Hindlimb muscle (tissue), 1 donor: ENCODE measurements at regions not wholly inside any gene's neighbourhood (a gene's known extent, or its start where the extent isn't known, plus 50 kb on each side); places are given as distances from the start of the nearest gene placed in this dataset.
"Not testable (repeated sequence)": the region's sequence is repeated elsewhere in the genome, so short reads cannot be mapped to it uniquely, and the experiment has no call there.

Experiments used
- DNase-seq: peaks from one replicate; pipeline ENCODE4 v3.0.0-alpha.2; 2013

DNA sequence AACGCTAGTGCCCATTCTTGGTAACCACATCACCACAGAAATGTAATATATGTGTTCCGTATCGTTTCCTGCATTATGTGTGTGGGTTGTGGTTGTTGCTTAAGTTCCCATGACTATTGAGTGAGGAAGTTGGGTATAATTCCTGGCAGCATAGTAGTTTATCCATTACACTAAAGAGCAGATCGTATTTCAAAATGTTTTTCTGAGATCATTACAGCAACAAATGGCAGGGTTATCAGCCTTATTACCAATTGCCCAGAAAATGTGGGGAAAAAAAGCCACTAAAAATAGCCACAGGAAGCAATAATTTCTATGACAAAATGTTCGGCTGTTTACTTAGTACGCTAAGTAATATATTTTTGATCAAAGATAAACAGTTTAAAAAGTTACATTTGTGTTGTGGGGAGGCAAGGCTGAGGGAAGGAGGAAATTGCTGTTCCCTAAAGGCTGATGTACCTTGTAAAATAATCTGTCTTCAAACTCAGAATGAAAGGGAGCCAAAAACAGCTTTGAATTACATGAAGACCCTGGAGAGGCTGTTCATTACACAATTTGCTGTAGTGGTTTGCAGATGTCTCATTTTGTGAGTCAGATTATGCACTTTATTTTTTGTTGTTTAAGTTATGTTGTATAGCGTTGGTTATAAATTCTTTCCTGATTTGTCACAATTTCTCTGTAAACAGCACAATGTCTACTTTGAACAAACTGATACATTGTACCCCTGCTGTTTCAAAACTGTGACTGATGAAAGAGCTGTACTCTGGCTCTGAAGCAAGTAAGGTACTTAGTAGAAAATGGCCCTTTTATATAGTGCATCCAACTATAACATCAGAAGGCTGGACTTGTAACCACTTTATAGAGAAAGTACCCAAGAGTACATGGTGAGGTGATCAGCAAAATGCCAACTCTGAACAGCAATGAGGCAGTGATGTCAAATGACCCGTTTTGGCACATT is 1028.5 kb downstream of the NR2F1-AS1 start:
- DNase-seq: peak; percentile 50

DNA sequence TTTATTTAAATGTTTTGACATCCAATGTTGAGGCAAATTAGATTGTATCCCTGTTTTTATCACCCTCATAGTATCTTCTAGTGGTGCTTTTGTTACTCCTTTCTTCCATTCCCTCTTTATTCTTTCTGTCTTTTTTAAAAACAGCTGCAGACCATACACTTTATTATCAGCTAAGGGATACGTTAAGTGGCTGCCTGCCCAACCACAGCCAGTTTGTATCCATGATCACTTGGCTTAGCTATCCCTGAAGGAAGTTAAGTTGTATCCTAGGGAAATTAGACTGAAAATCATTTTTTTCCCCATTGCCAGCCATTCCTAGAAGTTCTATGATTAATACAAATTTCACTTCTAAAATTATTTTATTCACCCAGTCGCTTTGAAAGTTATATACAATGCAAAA is 1032.7 kb downstream of the NR2F1-AS1 start:
- DNase-seq: peak; percentile 9

DNA sequence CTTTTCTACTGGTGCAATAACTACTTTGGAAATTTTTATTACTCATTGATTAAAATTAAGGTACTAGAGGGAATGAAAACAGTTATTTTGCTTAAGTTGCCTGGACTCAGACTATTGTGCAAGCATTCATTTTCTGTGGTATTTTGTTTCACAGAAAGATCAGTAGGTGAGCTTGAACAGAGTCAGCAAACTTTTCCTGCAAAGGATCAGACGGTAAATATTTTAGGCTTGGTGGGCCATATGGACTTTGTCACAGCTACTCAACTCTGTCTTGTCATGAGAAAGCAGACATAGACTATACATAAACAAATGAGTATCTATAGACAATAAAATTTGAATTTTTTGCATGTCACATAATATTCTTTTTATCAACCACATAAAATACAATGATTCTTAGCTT is 1036.4 kb downstream of the NR2F1-AS1 start:
- DNase-seq: no peak

DNA sequence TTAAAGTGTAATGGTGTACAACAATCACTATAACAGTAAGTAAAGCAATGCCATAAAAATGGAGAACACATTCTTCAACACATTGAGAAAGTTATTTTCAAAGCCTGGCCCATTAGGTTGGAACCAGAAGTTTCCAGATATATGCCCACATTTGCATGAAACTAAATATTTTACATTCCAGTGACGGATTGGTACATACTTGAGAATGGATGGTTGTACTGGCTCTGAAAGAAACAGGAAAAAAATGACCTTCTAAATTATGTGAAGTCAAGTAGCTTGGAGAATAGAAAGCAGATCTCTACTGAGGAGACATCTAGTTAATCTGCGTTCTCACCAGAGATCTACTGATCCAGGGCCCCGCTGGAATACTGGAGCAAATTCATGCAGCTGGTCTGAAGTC is 1037.0 kb downstream of the NR2F1-AS1 start:
- DNase-seq: no peak

DNA sequence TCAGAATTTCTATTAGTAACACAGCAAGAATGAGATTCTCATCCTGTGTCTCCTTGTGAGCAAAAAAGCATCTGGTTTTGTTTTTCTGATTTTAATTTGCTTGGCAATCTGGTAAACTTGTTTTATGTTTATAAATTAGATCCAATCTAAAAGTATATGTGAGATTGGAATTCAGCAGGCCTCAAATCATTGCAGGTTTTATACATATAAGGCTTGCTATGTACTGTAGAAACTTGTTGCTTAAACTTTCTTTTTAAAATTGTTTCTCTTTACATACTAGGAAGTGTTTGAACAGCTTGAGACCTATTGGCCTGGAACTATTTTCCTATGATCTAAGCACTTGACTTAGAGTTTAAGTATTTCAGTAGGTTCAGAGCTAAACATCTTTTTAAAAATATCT is 1037.8 kb downstream of the NR2F1-AS1 start:
- DNase-seq: no peak

DNA sequence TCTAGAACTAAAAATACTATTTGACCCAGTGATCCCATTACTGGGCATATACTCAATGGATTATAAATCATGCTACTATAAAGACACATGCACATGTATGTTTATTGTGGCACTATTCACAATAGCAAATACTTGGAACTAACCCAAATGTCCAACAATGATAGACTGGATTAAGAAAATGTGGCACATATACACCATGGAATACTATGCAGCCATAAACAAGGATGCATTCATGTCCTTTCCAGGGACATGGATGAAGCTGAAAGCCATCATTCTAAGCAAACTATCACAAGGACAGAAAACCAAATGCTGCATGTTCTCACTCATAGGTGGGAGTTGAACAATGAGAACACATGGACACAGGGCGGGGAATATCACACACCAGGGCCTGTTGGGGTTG is 1039.0 kb downstream of the NR2F1-AS1 start:
- DNase-seq: not testable (repeated sequence)

DNA sequence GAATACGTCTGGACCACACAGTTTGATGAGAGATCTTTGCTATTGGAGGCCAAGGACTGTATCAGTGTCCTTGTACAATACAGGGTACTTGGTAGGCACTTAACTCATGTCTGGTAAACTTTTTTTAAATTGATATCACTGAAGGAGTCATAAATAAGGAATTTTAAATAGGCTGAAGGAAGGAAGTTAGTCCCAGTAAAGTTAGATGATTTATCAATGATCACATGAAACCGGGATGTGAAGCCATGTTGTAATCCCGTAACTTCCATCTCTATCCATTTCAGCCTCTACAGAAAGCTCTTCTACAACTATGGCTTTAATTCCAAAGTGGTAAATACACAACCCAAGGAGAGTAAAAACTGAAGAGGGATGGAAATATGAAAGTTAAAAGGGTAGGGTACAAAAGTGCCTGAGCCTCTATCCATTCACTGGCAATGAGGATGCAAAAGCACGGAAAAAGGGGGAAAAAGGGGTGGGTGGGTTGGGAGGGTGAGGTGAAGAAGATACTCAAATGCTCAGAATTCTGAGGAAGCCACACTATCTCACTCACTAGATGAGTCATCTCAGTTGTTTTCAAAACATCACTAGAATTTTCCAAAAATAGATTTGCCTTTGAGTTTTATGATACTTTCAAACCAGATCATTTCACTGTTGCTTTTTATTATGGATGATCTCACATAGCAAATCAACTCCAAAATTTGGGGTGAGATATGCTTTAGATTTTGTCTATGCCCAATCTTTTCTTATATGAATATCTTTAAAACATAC is 1053.5 kb downstream of the NR2F1-AS1 start:
- no peak for DNase-seq

DNA sequence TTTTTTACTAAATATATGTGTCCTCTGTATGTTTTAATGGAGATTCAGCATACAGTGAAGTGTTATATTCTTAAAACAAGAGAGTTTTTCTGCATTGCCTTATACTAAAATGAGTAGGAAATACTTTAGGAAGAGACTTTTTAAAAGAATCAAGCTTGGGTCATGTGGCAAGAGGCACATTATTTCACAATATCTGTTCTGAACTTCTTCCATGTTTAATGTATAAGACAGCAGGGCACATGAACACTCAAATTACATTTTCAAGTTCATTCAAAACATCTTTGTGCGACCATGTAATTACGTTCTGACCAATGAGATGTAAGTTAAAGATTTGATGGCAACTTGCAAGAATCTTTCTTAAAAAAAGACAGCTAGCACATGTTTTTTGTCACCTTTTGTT is 1055.9 kb downstream of the NR2F1-AS1 start:
- DNase-seq: no peak

DNA sequence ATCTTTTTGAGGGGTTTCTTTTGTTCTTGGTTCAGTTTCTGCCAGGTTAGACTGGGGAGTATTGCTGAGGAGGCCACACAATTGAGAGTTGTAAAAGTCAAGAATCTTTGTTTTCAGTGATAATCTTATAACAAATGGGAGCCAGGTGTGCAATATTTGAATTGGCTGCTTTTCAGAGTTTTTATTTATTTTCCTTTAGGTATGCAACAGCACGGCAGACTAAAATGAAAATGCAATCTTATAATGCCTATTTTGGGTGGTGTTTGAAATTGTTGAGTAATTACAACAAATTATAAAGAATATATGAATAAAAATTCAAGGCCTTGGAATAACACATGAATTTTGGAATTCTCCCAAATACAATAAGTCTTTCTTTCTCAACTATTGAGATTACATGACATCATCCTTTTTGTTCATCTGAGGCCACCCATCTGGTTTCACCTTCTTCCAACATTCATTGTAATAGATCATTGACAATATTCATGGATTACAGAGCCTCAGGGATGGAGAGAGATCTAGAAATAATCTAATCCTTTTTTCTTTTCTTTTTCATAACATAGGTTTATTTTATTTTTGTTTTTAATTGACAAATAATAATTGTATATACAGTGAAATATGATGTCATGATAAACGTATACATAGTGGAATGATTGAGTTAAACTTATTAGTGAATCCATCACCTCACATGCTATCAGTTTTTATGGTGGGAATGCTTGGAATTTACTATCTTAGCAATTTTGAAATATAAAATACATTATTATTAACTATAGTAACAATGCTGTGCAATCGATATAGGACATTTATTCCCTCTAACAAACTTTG is 1061.0 kb downstream of the NR2F1-AS1 start:
- DNase-seq: no peak

DNA sequence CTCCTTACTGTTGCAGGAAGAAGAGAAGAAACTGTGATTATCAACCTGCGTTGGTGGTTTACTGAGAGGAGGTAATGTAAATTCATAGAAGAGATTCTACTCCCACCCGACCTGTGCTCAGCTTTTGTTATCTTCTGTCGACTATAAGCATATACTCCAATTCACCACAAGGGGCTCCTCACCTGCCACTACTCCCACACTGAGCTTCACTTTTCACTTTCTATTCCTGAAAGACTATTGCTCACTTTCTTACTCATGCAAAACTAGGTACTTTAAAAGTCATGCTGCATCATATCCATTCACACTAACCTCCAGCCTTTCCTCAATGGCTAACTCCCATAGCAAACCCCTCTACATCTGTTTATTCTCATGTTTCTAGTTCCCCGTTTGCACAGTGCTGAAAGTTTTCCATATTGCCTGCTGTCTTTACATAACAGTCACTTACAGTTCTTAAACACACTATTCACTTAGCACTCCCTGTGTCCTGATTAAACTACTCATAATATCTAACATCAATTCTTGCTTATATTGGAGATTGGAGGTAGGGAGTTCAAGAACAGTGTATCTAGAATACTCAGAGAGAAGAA is 1062.6 kb downstream of the NR2F1-AS1 start:
- DNase-seq: no peak

DNA sequence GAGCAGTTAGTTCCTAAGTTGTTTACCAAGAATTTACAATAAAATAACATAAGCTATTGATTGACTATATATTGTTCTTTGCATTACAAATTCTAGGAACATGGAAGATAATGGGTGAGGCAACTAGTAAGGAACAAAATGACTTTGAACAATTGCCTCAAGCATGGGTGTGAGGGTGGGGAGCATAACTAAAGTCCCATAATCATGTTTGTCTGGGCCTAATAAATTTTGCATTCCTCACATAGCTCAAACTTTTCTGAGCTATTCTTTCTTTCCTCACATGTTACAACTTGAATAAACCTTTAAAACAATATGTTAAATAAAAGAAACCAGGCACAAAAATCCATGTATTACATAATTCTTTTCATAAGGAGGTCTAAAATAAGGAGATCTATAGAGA is 1066.1 kb downstream of the NR2F1-AS1 start:
- no peak for DNase-seq

DNA sequence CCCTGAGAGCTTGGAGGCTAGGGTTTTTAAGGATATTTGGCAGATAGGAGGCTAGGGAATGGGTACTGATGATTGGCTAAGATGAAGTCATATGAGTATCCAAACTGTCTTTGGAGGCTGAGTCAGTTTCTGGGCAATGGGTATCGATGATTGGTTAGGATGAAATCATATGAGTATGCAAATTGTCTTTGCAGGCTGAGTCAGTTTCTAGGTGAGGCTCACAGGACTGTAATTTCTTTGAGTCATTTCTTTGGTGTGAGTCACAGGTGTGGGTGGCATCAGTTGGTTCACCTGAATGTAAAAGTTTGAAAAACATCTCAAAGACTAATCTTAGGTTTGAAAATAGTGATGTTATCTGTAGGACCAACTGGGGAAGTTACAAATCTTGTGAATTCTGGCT is 1068.0 kb downstream of the NR2F1-AS1 start:
- DNase-seq: no peak

DNA sequence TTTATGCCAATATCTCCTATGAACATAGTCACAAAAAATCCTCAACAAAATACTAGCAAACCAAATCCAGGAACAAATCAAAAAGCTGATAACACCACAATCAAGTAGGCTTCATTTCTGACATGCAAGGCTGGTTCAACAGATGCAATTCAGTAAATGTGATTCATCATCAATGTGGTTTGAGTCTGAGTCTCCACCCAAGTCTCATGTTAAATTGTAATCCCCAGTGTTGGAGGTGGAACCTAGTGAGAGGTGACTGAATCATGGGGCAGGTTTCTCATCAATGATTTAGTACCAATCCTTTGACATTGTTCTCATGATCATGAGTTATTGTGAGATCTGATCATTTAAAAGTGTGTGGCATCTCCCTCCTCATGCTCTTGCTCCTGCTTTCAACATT is 1072.7 kb downstream of the NR2F1-AS1 start:
- no peak for DNase-seq

DNA sequence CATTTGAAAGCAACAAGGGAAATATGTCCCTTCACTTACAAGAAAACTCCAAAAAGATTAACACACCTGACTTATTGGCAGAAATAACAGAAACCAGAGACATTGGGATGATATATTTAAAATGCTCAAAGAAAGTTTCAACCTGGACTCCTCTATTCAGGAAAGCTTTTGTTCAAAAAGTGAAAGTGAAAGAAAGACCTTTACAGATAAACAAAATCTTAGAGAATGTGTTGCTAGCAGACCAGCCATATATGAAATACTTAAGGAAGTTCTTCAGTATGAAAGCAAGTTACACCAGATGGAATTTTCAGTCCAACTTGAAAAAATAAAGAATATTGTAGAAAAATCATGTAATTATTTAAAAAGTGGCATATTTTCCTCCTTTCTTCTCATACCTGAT is 1075.1 kb downstream of the NR2F1-AS1 start:
- DNase-seq: no peak

DNA sequence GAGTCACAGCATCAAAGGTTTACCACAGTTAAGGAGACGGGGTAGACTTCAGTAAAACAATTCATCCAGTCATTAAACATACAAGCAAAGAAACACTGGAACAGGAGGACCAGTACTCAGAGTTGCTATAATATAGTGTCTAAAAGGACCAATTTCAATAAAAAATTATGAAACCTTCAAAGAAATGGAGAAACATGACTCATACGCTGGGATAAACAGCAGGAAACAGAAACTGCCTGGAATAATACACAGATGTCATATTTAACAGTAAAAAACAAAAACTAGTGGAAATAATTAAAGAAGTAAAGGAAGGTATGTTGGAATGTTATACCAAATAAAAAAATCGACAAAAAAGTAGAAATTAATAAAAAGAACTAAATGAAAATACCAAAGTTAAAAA is 1075.9 kb downstream of the NR2F1-AS1 start:
- no peak for DNase-seq

DNA sequence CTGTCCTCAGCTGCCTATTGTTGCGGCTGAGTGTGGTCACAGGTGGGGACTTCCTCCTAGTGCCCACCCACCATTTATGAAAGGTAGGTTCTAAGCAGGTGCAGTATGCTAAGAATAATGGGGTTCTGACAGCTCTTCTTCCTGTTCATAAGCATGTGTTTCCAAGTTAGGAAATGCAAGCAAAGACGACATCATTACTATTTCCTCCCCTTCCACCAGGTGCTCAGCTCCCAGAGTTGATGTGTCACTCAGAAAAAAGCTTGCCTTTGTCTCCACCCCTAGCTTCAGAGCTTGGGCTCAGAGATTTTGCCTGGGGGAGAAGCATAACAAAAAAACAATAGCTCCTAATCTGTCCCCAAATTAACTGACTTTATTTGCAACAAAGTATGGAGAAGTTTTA is 1076.7 kb downstream of the NR2F1-AS1 start:
- no peak for DNase-seq

DNA sequence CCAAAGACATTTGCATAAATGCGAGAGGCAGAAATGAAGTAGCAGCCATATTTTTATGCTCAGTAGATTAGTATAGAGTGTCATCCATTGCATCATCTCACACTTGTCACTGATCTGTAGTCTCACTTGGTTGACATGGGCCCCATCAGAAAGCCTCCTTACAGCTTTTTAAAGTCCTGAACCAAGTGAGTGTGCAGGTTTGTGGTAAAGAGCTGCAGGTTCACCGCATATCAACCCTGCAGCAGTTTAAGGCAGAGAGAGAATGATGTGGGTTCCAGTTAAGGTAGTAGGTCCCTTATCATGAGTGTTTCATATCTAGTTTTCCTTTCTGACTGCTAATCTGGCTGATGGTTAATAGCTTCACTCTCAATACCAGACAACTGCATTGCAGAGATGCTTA is 1080.3 kb downstream of the NR2F1-AS1 start:
- DNase-seq: no peak

DNA sequence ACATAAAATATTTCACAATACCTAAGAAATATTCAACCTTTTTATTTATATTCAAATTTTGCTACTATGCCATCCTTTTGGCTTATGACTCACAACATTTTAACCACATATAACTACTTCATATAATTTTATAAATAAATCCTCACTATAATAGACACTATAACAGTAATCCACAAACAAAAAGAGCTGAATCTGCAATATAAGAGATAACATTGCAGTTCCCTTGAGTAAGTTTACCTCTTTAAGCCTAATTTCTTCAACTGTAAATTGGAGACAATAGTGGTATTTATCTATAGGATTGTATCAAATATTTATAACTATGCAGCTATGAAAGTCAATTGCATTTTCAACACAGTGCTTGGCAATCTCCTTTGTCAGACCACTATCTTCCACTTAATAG is 1084.5 kb downstream of the NR2F1-AS1 start:
- no peak for DNase-seq

DNA sequence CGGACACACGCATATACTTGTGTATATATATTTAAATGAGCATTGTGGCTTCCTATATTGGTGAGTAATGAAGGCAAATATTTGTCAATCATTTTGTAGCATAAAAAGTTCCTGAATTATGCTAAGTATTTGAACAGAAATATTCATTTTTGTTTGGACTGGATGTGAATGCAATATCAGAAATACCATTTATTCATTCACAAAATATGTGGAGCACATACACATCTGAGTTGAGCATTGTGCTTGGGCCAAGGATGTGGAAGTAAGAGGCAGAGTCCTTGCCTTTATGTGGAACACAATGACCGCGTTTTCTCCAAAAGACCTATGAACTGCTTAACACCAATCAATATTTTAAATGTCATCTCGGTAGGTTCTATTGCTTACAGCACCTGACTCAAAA is 1086.5 kb downstream of the NR2F1-AS1 start:
- no peak for DNase-seq

DNA sequence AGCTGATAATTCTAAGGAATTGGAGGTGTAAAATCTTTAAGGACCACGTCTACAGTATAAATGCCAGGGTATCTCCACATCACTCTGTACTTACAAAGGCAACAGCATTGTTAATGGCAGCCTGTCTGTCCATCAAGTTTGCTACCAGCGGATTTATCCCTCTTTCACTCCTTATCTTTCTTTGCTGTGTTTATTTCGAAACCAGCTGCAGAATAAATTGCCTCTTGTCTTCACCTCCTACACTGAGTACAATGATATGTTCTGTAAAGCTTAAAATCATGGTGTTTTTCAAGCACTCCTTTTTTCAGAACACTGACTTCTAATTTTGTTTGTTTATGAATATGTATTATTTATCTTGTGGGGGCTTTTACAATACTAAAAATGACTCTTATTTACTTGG is 1088.1 kb downstream of the NR2F1-AS1 start:
- DNase-seq: no peak

DNA sequence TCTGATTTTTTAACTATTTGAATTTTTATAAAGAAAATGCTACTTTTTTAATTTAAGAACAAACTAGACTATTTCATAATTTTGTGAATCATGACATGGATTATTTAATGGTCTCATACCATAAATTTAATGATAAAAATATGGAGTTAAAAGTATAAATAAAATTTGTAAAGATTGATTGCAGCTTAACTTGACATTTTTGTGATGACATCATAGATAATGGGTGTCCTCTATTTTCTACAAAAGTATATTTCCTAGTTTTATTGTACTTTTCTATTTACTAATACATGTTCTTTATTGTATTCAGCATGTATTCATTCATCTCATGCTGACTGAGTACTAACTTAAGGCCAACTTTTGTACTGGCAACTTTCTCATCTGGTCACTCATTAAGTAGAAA is 1096.5 kb downstream of the NR2F1-AS1 start:
- no peak for DNase-seq

DNA sequence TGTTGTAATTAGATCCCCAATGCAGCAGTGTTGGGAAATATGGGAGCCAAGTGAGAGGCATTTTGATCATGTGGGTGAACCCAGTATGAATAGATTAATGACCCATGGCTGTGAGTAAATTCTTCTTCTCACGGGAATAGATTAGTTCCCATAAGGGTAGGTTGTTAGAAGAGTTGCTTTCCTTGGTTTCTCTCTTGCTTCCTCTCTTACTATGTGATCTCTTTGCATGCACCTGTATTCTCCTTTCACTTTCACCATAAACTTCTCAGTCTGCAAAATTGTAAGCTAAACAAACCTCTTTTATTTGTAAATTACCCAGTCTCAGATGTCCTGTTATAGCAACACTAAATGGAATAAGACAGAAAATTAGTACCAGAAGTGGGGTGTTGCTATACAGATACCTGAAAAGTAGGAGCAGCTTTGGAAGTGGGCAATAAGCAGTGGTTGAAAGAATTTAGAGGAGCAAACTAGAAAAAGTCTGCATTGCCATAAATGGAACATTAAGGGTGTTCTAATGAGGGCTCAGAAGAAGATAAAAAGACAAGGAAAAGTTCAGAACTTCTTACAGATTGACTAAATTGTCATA is 1090.0 kb upstream of the ARRDC3 start:
- no peak for DNase-seq
